ENCODE measurements at regions not wholly inside any gene's neighbourhood (a gene's known extent, or its start where the extent isn't known, plus 50 kb on each side); places are given as distances from the start of the nearest gene placed in this dataset.

- H3K4me3 Mint-ChIP-seq, result no peak overlapping the region
- H3K4me1 Mint-ChIP-seq, result no peaks in the 10 kb centered on the region
- ATAC-seq, result no peak
- no peaks in the 10 kb centered on the region for H3K9me3 Mint-ChIP-seq
- no peaks in the 10 kb centered on the region for H3K36me3 Mint-ChIP-seq
- no peak for DNase-seq (ENCODE audit: low spot score in 2 of 2)
- H3K27ac Mint-ChIP-seq, result no peak overlapping the region
Measured at GRCh38 chr1:87744763-87745162, 416.1 kb downstream of the LMO4 start.

GRCh38 chr1:87753366-87753765, 424.7 kb downstream of the LMO4 start:
- Mint-ChIP-seq H3K36me3 (no peaks in the 10 kb centered on the region), H3K9me3 (no peaks in the 10 kb centered on the region), H3K4me1 (no peaks in the 10 kb centered on the region), H3K27ac (no peak overlapping the region), H3K4me3 (no peak overlapping the region)
- DNase-seq (ENCODE audit: low spot score in 2 of 2) (no peak), ATAC-seq (no peak)

- no peak overlapping the region for H3K4me3 Mint-ChIP-seq
- no peaks in the 10 kb centered on the region for H3K4me1 Mint-ChIP-seq
- no peaks in the 10 kb centered on the region for H3K9me3 Mint-ChIP-seq
- H3K36me3 Mint-ChIP-seq, result no peaks in the 10 kb centered on the region
- H3K27ac Mint-ChIP-seq, result no peak overlapping the region
- ATAC-seq (no peak), DNase-seq (ENCODE audit: low spot score in 2 of 2) (no peak)
Measured at GRCh38 chr1:87754139-87754538, 425.5 kb downstream of the LMO4 start.

- no peak for ATAC-seq
- Mint-ChIP-seq H3K9me3 (no peaks in the 10 kb centered on the region), H3K36me3 (no peaks in the 10 kb centered on the region), H3K4me3 (no peak overlapping the region), H3K27ac (no peak overlapping the region), H3K4me1 (no peaks in the 10 kb centered on the region)
- no peak for DNase-seq (ENCODE audit: low spot score in 2 of 2)
Measured at GRCh38 chr1:87757676-87758075, 429.0 kb downstream of the LMO4 start.

GRCh38 chr1:87759421-87760087, 430.9 kb downstream of the LMO4 start:
- Mint-ChIP-seq H3K36me3 (no peaks in the 10 kb centered on the region), H3K27ac (no peak overlapping the region), H3K9me3 (no peaks in the 10 kb centered on the region), H3K4me1 (no peaks in the 10 kb centered on the region), H3K4me3 (no peak overlapping the region)
- ATAC-seq (no peak), DNase-seq (ENCODE audit: low spot score in 2 of 2) (no peak)

GRCh38 chr1:87760155-87760554, 431.5 kb downstream of the LMO4 start:
- H3K36me3 Mint-ChIP-seq, result no peaks in the 10 kb centered on the region
- no peak for ATAC-seq
- no peaks in the 10 kb centered on the region for H3K9me3 Mint-ChIP-seq
- no peaks in the 10 kb centered on the region for H3K4me1 Mint-ChIP-seq
- no peak overlapping the region for H3K27ac Mint-ChIP-seq
- H3K4me3 Mint-ChIP-seq, result no peak overlapping the region
- DNase-seq (ENCODE audit: low spot score in 2 of 2), result no peak

GRCh38 chr1:87760654-87761053, 432.0 kb downstream of the LMO4 start:
- DNase-seq (ENCODE audit: low spot score in 2 of 2) (no peak), ATAC-seq (no peak)
- H3K4me1 Mint-ChIP-seq, result no peaks in the 10 kb centered on the region
- no peaks in the 10 kb centered on the region for H3K36me3 Mint-ChIP-seq
- no peak overlapping the region for H3K4me3 Mint-ChIP-seq
- H3K27ac Mint-ChIP-seq, result no peak overlapping the region
- H3K9me3 Mint-ChIP-seq, result no peaks in the 10 kb centered on the region

- Mint-ChIP-seq H3K4me3 (no peak overlapping the region), H3K4me1 (no peaks in the 10 kb centered on the region), H3K27ac (no peak overlapping the region), H3K9me3 (no peaks in the 10 kb centered on the region), H3K36me3 (no peaks in the 10 kb centered on the region)
- no peak for DNase-seq (ENCODE audit: low spot score in 2 of 2)
- ATAC-seq, result no peak
Measured at GRCh38 chr1:87763483-87763882, 434.8 kb downstream of the LMO4 start.

GRCh38 chr1:87765057-87765680, 436.5 kb downstream of the LMO4 start:
- Mint-ChIP-seq H3K4me1 (no peaks in the 10 kb centered on the region), H3K9me3 (peaks cover 5% of the 10 kb centered on the region), H3K36me3 (no peaks in the 10 kb centered on the region), H3K4me3 (no peak overlapping the region), H3K27ac (no peak overlapping the region)
- ATAC-seq (no peak), DNase-seq (ENCODE audit: low spot score in 2 of 2) (no peak)

GRCh38 chr1:87765681-87766070, 437.0 kb downstream of the LMO4 start:
- Mint-ChIP-seq H3K4me3 (no peak overlapping the region), H3K9me3 (peaks cover 5% of the 10 kb centered on the region)

GRCh38 chr1:87766737-87767136, 438.1 kb downstream of the LMO4 start:
- no peaks in the 10 kb centered on the region for H3K4me1 Mint-ChIP-seq
- no peak overlapping the region for H3K4me3 Mint-ChIP-seq
- H3K27ac Mint-ChIP-seq, result no peak overlapping the region
- H3K36me3 Mint-ChIP-seq, result no peaks in the 10 kb centered on the region
- peaks cover 5% of the 10 kb centered on the region for H3K9me3 Mint-ChIP-seq
- DNase-seq (ENCODE audit: low spot score in 2 of 2) (no peak), ATAC-seq (no peak)

More at GRCh38 chr1:87765681-87766070, 437.0 kb downstream of the LMO4 start:
- Mint-ChIP-seq H3K4me1 (no peaks in the 10 kb centered on the region), H3K36me3 (no peaks in the 10 kb centered on the region), H3K27ac (no peak overlapping the region)
- DNase-seq (ENCODE audit: low spot score in 2 of 2), result no peak
- no peak for ATAC-seq

GRCh38 chr1:87778896-87779295, 450.2 kb downstream of the LMO4 start:
- H3K4me3 Mint-ChIP-seq, result no peak overlapping the region
- no peak overlapping the region for H3K27ac Mint-ChIP-seq
- no peaks in the 10 kb centered on the region for H3K4me1 Mint-ChIP-seq
- DNase-seq (ENCODE audit: low spot score in 2 of 2), result no peak
- no peaks in the 10 kb centered on the region for H3K9me3 Mint-ChIP-seq
- no peaks in the 10 kb centered on the region for H3K36me3 Mint-ChIP-seq
- no peak for ATAC-seq

GRCh38 chr1:87781554-87781953, 452.9 kb downstream of the LMO4 start:
- Mint-ChIP-seq H3K4me3 (no peak overlapping the region), H3K36me3 (no peaks in the 10 kb centered on the region), H3K27ac (no peak overlapping the region), H3K4me1 (no peaks in the 10 kb centered on the region), H3K9me3 (no peaks in the 10 kb centered on the region)
- DNase-seq (ENCODE audit: low spot score in 2 of 2), result no peak
- no peak for ATAC-seq

GRCh38 chr1:87783315-87783714, 454.6 kb downstream of the LMO4 start:
- no peak for ATAC-seq
- no peak for DNase-seq (ENCODE audit: low spot score in 2 of 2)
- no peaks in the 10 kb centered on the region for H3K36me3 Mint-ChIP-seq
- no peaks in the 10 kb centered on the region for H3K4me1 Mint-ChIP-seq
- no peak overlapping the region for H3K27ac Mint-ChIP-seq
- H3K4me3 Mint-ChIP-seq, result no peak overlapping the region
- H3K9me3 Mint-ChIP-seq, result no peaks in the 10 kb centered on the region

- H3K36me3 Mint-ChIP-seq, result no peaks in the 10 kb centered on the region
- H3K4me1 Mint-ChIP-seq, result no peaks in the 10 kb centered on the region
- DNase-seq (ENCODE audit: low spot score in 2 of 2) (no peak), ATAC-seq (no peak)
- H3K4me3 Mint-ChIP-seq, result no peak overlapping the region
- H3K27ac Mint-ChIP-seq, result no peak overlapping the region
- no peaks in the 10 kb centered on the region for H3K9me3 Mint-ChIP-seq
Measured at GRCh38 chr1:87785386-87785785, 456.7 kb downstream of the LMO4 start.

- H3K4me3 Mint-ChIP-seq, result no peak overlapping the region
- no peak for ATAC-seq
- H3K36me3 Mint-ChIP-seq, result no peaks in the 10 kb centered on the region
- DNase-seq (ENCODE audit: low spot score in 2 of 2), result no peak
- H3K9me3 Mint-ChIP-seq, result no peaks in the 10 kb centered on the region
- H3K27ac Mint-ChIP-seq, result no peak overlapping the region
- H3K4me1 Mint-ChIP-seq, result no peaks in the 10 kb centered on the region
Measured at GRCh38 chr1:87786229-87786628, 457.5 kb downstream of the LMO4 start.

Measured in stimulated activated effector memory CD8-positive, alpha-beta T cell treated with anti-CD3 and anti-CD28 coated beads, Interleukin-12 subunit alpha, Interleukin-12 subunit beta, amount 100 ng/mL, for 72 hours (primary cell).